Caco-2 (cell line): ENCODE measurements at regions not wholly inside any gene's neighbourhood (a gene's known extent, or its start where the extent isn't known, plus 50 kb on each side); places are given as distances from the start of the nearest gene placed in this dataset.

ENCODE experiments used
- BruUV-seq: library from RNA; stranded (reverse); fragments of 400-500 nt; replicated peaks from 2 replicates; lab custom pipeline; 2021; lab: Mats Ljungman, UMichigan
- CTCF ChIA-PET: fragments of 300-600 bp; sonication (Branson Sonifier 250); formaldehyde crosslinking; loops from one replicate; lab custom pipeline; 2022; ENCODE audit warnings: antibody characterized with exemption; lab: Charles Lee
- POLR2A ChIA-PET: fragments of 300-600 bp; sonication (Branson Sonifier 250); formaldehyde crosslinking; loops from one replicate; lab custom pipeline; 2022; ENCODE audit warnings: antibody characterized with exemption; lab: Charles Lee
- DNase-seq, 2 experiments: peaks; one replicate each; pipeline versions ENCODE4 v3.0.0 to v3.0.0-alpha.2; 2020 to 2022
- H3K27me3 ChIP-seq: replicated peaks from 2 replicates; pipeline ENCODE4 v1.6.0; 2011; ENCODE audit warnings: low read length; ENCODE audit not compliant: control insufficient read depth, insufficient read depth
- H3K36me3 ChIP-seq: 2 replicates; pipeline ENCODE4 v1.5.1; 2011; ENCODE audit warnings: low read length; ENCODE audit not compliant: control insufficient read depth, insufficient read depth
- H3K4me1 ChIP-seq: fragments of 250-450 bp; sonication (Bioruptor Pico); 2 replicates; pipeline ENCODE4 v1.5.1; 2020; ENCODE audit warnings: mild to moderate bottlenecking
- H3K4me3 ChIP-seq: 2 replicates; pipeline ENCODE4 v1.5.1; 2011; ENCODE audit warnings: low read depth, mild to moderate bottlenecking, control low read depth, low read length
- H3K9me3 ChIP-seq: fragments of 250-450 bp; sonication (Bioruptor Pico); 2 replicates; pipeline ENCODE4 v1.5.1; 2020; ENCODE audit warnings: mild to moderate bottlenecking, moderate library complexity
- H3K27ac Mint-ChIP-seq: one replicate; pipeline ENCODE4 v1.8.0; 2022; ENCODE audit warnings: mixed read lengths; ENCODE audit not compliant: unreplicated experiment
- H3K27me3 Mint-ChIP-seq: one replicate; pipeline ENCODE4 v1.8.0; 2022; ENCODE audit warnings: mixed read lengths; ENCODE audit not compliant: insufficient read depth, unreplicated experiment
- H3K36me3 Mint-ChIP-seq: one replicate; pipeline ENCODE4 v1.8.0; 2022; ENCODE audit warnings: mild to moderate bottlenecking, mixed read lengths; ENCODE audit not compliant: insufficient read depth, unreplicated experiment
- H3K4me1 Mint-ChIP-seq: one replicate; pipeline ENCODE4 v1.8.0; 2022; ENCODE audit warnings: low read depth, mixed read lengths; ENCODE audit not compliant: unreplicated experiment
- H3K4me3 Mint-ChIP-seq: one replicate; pipeline ENCODE4 v1.8.0; 2022; ENCODE audit warnings: mild to moderate bottlenecking, moderate library complexity, mixed read lengths; ENCODE audit not compliant: unreplicated experiment
- H3K9me3 Mint-ChIP-seq: one replicate; pipeline ENCODE4 v1.8.0; 2022; ENCODE audit warnings: mixed read lengths; ENCODE audit not compliant: unreplicated experiment
- CTCF ChIP-seq, 2 experiments: fragments of 200-600 bp in 1 of 2; IDR thresholded peaks; 1 replicate in 1 of 2; 2 replicates in 1 of 2; pipeline versions ENCODE4 v1.5.1 to v1.8.0; 2011 to 2022; ENCODE audit warnings: antibody characterized with exemption in 1 of 2, control low read depth in 1 of 2, inconsistent platforms in 1 of 2, low read depth in 1 of 2, low read length in 1 of 2, mild to moderate bottlenecking in 1 of 2, moderate library complexity in 1 of 2; ENCODE audit not compliant: insufficient read depth in 1 of 2, severe bottlenecking in 1 of 2, unreplicated experiment in 1 of 2
- intact Hi-C: fragments of 100-400 bp; cut with micrococcal nuclease; formaldehyde crosslinking; loops from one replicate; pipeline ENCODE4 v1.10.0; 2022; ENCODE audit not compliant: unreplicated experiment

GRCh38 chr12:97923546-97923945, 460.9 kb downstream of the RMST start:
- no peaks in the 10 kb centered on the region for H3K4me1 Mint-ChIP-seq
- no peaks in the 10 kb centered on the region for H3K27me3 Mint-ChIP-seq
- H3K36me3 Mint-ChIP-seq = no peaks in the 10 kb centered on the region
- H3K27ac Mint-ChIP-seq = no peak overlapping the region
- no peak overlapping the region for H3K4me3 ChIP-seq
- H3K9me3 Mint-ChIP-seq = no peaks in the 10 kb centered on the region
- H3K27me3 ChIP-seq = no peaks in the 10 kb centered on the region
- ChIA-PET POLR2A (interaction anchor here (0.7 kb wide), 1 partner anchor 32 kb away, joined by 4 read pairs; no protein-coding TSS in a partner anchor), CTCF (no interaction called here)
- no peak for DNase-seq
- no peak for TF ChIP-seq CTCF (IDR thresholded peaks at IDR 0.05; ENCODE audit: insufficient read depth in 1 of 2, low read depth in 1 of 2, low read length in 1 of 2, severe bottlenecking in 1 of 2, unreplicated experiment in 1 of 2)
- intact Hi-C loops = no loop called here
- H3K4me3 Mint-ChIP-seq = no peak overlapping the region
- no peaks in the 10 kb centered on the region for H3K4me1 ChIP-seq
- no peaks in the 10 kb centered on the region for H3K9me3 ChIP-seq
- no TSS peak for BruUV-seq
- H3K36me3 ChIP-seq = no peaks in the 10 kb centered on the region

GRCh38 chr12:97924122-97924521, 461.5 kb downstream of the RMST start:
- intact Hi-C loops = no loop called here
- CTCF ChIA-PET = no interaction called here
- no peaks in the 10 kb centered on the region for H3K9me3 ChIP-seq
- H3K36me3 ChIP-seq = no peaks in the 10 kb centered on the region
- no peak overlapping the region for H3K4me3 Mint-ChIP-seq
- no TSS peak for BruUV-seq
- DNase-seq = no peak
- H3K27me3 ChIP-seq = no peaks in the 10 kb centered on the region
- H3K4me1 Mint-ChIP-seq = no peaks in the 10 kb centered on the region
- H3K4me3 ChIP-seq = no peak overlapping the region
- no peak for TF ChIP-seq CTCF (IDR thresholded peaks at IDR 0.05; ENCODE audit: insufficient read depth in 1 of 2, low read depth in 1 of 2, low read length in 1 of 2, severe bottlenecking in 1 of 2, unreplicated experiment in 1 of 2)
- H3K27me3 Mint-ChIP-seq = no peaks in the 10 kb centered on the region
- POLR2A ChIA-PET = interaction anchor here (0.7 kb wide), 1 partner anchor 33 kb away, joined by 4 read pairs; no protein-coding TSS in a partner anchor
- no peaks in the 10 kb centered on the region for H3K4me1 ChIP-seq
- no peak overlapping the region for H3K27ac Mint-ChIP-seq
- H3K36me3 Mint-ChIP-seq = no peaks in the 10 kb centered on the region
- H3K9me3 Mint-ChIP-seq = no peaks in the 10 kb centered on the region

- no peak for TF ChIP-seq CTCF (IDR thresholded peaks at IDR 0.05; ENCODE audit: insufficient read depth in 1 of 2, low read depth in 1 of 2, low read length in 1 of 2, severe bottlenecking in 1 of 2, unreplicated experiment in 1 of 2)
- no peaks in the 10 kb centered on the region for H3K36me3 Mint-ChIP-seq
- H3K27ac Mint-ChIP-seq = no peak overlapping the region
Measured at GRCh38 chr12:97927977-97928376, 465.4 kb downstream of the RMST start.

More at GRCh38 chr12:97927977-97928376, 465.4 kb downstream of the RMST start:
- Mint-ChIP-seq H3K27me3 (no peaks in the 10 kb centered on the region), H3K4me1 (no peaks in the 10 kb centered on the region), H3K4me3 (no peak overlapping the region), H3K9me3 (no peaks in the 10 kb centered on the region)
- CTCF ChIA-PET = no interaction called here
- intact Hi-C loops = no loop called here
- Histone ChIP-seq H3K4me3 (no peak overlapping the region), H3K36me3 (no peaks in the 10 kb centered on the region), H3K27me3 (no peaks in the 10 kb centered on the region), H3K4me1 (no peaks in the 10 kb centered on the region), H3K9me3 (no peaks in the 10 kb centered on the region)
- no TSS peak for BruUV-seq
- no peak for DNase-seq
- POLR2A ChIA-PET = no interaction called here
